CD4-positive, alpha-beta T cell (primary cell): ENCODE measurements at regions not wholly inside any gene's neighbourhood (a gene's known extent, or its start where the extent isn't known, plus 50 kb on each side); places are given as distances from the start of the nearest gene placed in this dataset.

Experiments
- ATAC-seq: fragments of 200-7000 bp; cut with Tn5 transposase; one replicate; pipeline ENCODE4 v1.10.0; 2022; ENCODE audit warnings: mild to moderate bottlenecking; ENCODE audit not compliant: poor library complexity
- CTCF ChIA-PET: fragments of 350-600 bp; sonication (Branson Sonifier 250); formaldehyde crosslinking; loops from one replicate; lab custom pipeline; 2021; ENCODE audit warnings: antibody characterized with exemption, inconsistent platforms; lab: Charles Lee
- POLR2A ChIA-PET: fragments of 350-600 bp; sonication (Branson Sonifier 250); formaldehyde crosslinking; loops from one replicate; lab custom pipeline; 2021; ENCODE audit warnings: antibody characterized with exemption, inconsistent platforms; lab: Charles Lee
- DNase-seq, 14 experiments: peaks; one replicate each; pipeline ENCODE4 v3.0.0-alpha.2; 2013 to 2020; ENCODE audit warnings: mixed read lengths in 2 of 14
- H3K27ac ChIP-seq, 2 donors: one replicate each; pipeline versions ENCODE4 v1.5.1 to v1.7.0; 2013; ENCODE audit warnings: low read length in 2 of 2, low read depth in 1 of 2, mild to moderate bottlenecking in 1 of 2
- H3K27me3 ChIP-seq, 2 experiments: 1 replicate in 1 of 2; 2 replicates in 1 of 2; pipeline versions ENCODE4 v1.6.1 to v1.7.0; 2013; ENCODE audit warnings: low read length in 2 of 2, control low read depth in 1 of 2, mild to moderate bottlenecking in 1 of 2, moderate library complexity in 1 of 2; ENCODE audit not compliant: insufficient read depth in 2 of 2, control insufficient read depth in 1 of 2
- H3K36me3 ChIP-seq: one replicate; pipeline ENCODE4 v1.6.1; 2013; ENCODE audit warnings: low read length, control low read depth; ENCODE audit not compliant: insufficient read depth
- H3K4me1 ChIP-seq: one replicate; pipeline ENCODE4 v1.6.1; 2013; ENCODE audit warnings: low read length, control low read depth; ENCODE audit not compliant: insufficient read depth
- H3K4me3 ChIP-seq: one replicate; pipeline ENCODE4 v1.5.1; 2013; ENCODE audit warnings: mild to moderate bottlenecking, low read length, moderate library complexity
- H3K9me3 ChIP-seq, 2 experiments: 1 replicate in 1 of 2; 2 replicates in 1 of 2; pipeline versions ENCODE4 v1.6.1 to v1.7.0; 2013; ENCODE audit warnings: low read length in 2 of 2, mild to moderate bottlenecking in 2 of 2, control low read depth in 1 of 2, moderate library complexity in 1 of 2; ENCODE audit not compliant: control insufficient read depth in 1 of 2, insufficient read depth in 1 of 2
- H3K27ac Mint-ChIP-seq: one replicate; pipeline ENCODE4 v1.8.0; 2020; ENCODE audit warnings: mixed read lengths
- H3K27me3 Mint-ChIP-seq: one replicate; pipeline ENCODE4 v1.8.0; 2021; ENCODE audit warnings: mixed read lengths
- H3K36me3 Mint-ChIP-seq: one replicate; pipeline ENCODE4 v1.8.0; 2021; ENCODE audit warnings: low read depth, mixed read lengths
- H3K4me1 Mint-ChIP-seq: one replicate; pipeline ENCODE4 v1.8.0; 2021; ENCODE audit warnings: low read depth, mixed read lengths
- H3K4me3 Mint-ChIP-seq: one replicate; pipeline ENCODE4 v1.8.0; 2020; ENCODE audit warnings: mild to moderate bottlenecking, mixed read lengths
- H3K9me3 Mint-ChIP-seq: one replicate; pipeline ENCODE4 v1.8.0; 2020; ENCODE audit warnings: mixed read lengths
- CTCF ChIP-seq: fragments of 200-600 bp; IDR thresholded peaks from one replicate; pipeline ENCODE4 v1.8.0; 2022; ENCODE audit warnings: antibody characterized with exemption, mild to moderate bottlenecking
- intact Hi-C, 2 experiments: fragments of 100-400 bp; cut with DNase I in 1 of 2; cut with micrococcal nuclease in 1 of 2; formaldehyde crosslinking; loops; one replicate each; pipeline versions ENCODE4 v1.15.1 to v1.9.0; 2023 to 2025; cut with DNase I, micrococcal nuclease

GRCh38 chr14:101623685-101624444 lies 62.6 kb downstream of the DIO3 start:
- no peak overlapping the region for H3K27ac Mint-ChIP-seq

GRCh38 chr14:101624536-101624935 lies 63.2 kb downstream of the DIO3 start:
- DNase-seq, result peak in 1 of 14 experiments; percentile 7

More at GRCh38 chr14:101623685-101624444, 62.6 kb downstream of the DIO3 start:
- Histone ChIP-seq H3K4me3 (no peak overlapping the region), H3K27me3 (no peaks in the 10 kb centered on the region), H3K36me3 (no peaks in the 10 kb centered on the region), H3K27ac (no peak overlapping the region), H3K9me3 (no peaks in the 10 kb centered on the region), H3K4me1 (peaks cover 11% of the 10 kb centered on the region)
- Mint-ChIP-seq H3K36me3 (no peaks in the 10 kb centered on the region), H3K9me3 (no peaks in the 10 kb centered on the region), H3K4me1 (peaks cover 9% of the 10 kb centered on the region), H3K27me3 (no peaks in the 10 kb centered on the region), H3K4me3 (no peak overlapping the region)
- ATAC-seq (no peak), DNase-seq (peak in 1 of 14 experiments; percentile 3)
- no peak for TF ChIP-seq CTCF
- intact Hi-C loops, result loop anchor here in 1 of 2 experiments (10.0 kb wide), 1 partner anchor 1099 kb away; no protein-coding TSS in a partner anchor
- CTCF ChIA-PET, result no interaction called here
- POLR2A ChIA-PET, result interaction anchor here (0.6 kb wide), 1 partner anchor 772 kb away, joined by 3 read pairs; no protein-coding TSS in a partner anchor

More at GRCh38 chr14:101624536-101624935, 63.2 kb downstream of the DIO3 start:
- CTCF ChIA-PET, result no interaction called here
- Mint-ChIP-seq H3K27ac (no peak overlapping the region), H3K9me3 (no peaks in the 10 kb centered on the region), H3K4me1 (peaks cover 9% of the 10 kb centered on the region), H3K36me3 (no peaks in the 10 kb centered on the region), H3K4me3 (no peak overlapping the region), H3K27me3 (no peaks in the 10 kb centered on the region)
- H3K27me3 ChIP-seq, result no peaks in the 10 kb centered on the region
- no peaks in the 10 kb centered on the region for H3K9me3 ChIP-seq
- POLR2A ChIA-PET, result no interaction called here
- H3K27ac ChIP-seq, result no peak overlapping the region
- H3K4me3 ChIP-seq, result no peak overlapping the region
- H3K4me1 ChIP-seq, result peaks cover 11% of the 10 kb centered on the region
- intact Hi-C loops, result loop anchor here in 1 of 2 experiments (10.0 kb wide), 1 partner anchor 1100 kb away; no protein-coding TSS in a partner anchor
- no peaks in the 10 kb centered on the region for H3K36me3 ChIP-seq
- ATAC-seq, result no peak
- TF ChIP-seq CTCF, result no peak
